ENCODE measurements at regions not wholly inside any gene's neighbourhood (a gene's known extent, or its start where the extent isn't known, plus 50 kb on each side); places are given as distances from the start of the nearest gene placed in this dataset.

GRCh38 chr13:72221276-72221962 lies 354.4 kb upstream of the DACH1 start:
- Histone ChIP-seq H3K4me3 (no peak overlapping the region), H3K27me3 (no peaks in the 10 kb centered on the region), H3K27ac (no peak overlapping the region), H3K9me3 (replicated peaks in 1 of 3) (no peaks in the 10 kb centered on the region), H3K4me1 (replicated peaks in 1 of 2) (no peaks in the 10 kb centered on the region), H3K36me3 (replicated peaks in 1 of 2) (no peaks in the 10 kb centered on the region)
- WGBS, 4 donors, result 57 to 62% (median 58%) methylated on average over 8 to 9 of the region's 9 CpGs
- intact Hi-C loops (cut with DNase I), result no loop called here
- DNase-seq, result peak in 6 of 7 donors; percentile 14 to 52 (median 38)
- TF ChIP-seq CTCF (IDR thresholded peaks at IDR 0.05) (peak; percentile 30 to 59 (median 38)), POLR2A (IDR thresholded peaks at IDR 0.05) (no peak)

- H3K4me3 ChIP-seq, result no peak overlapping the region
- TF ChIP-seq CTCF (IDR thresholded peaks at IDR 0.05) (no peak), POLR2A (IDR thresholded peaks at IDR 0.05) (no peak)
- intact Hi-C loops (cut with DNase I), result no loop called here
- no peaks in the 10 kb centered on the region for H3K27me3 ChIP-seq
- H3K4me1 ChIP-seq (replicated peaks in 1 of 2), result no peaks in the 10 kb centered on the region
- H3K36me3 ChIP-seq (replicated peaks in 1 of 2), result no peaks in the 10 kb centered on the region
- H3K27ac ChIP-seq, result no peak overlapping the region
- no peaks in the 10 kb centered on the region for H3K9me3 ChIP-seq (replicated peaks in 1 of 3)
- WGBS, 4 donors, result 65 to 71% (median 66%) methylated on average over 2 of the region's 2 CpGs
- DNase-seq, result no peak
These were observed 352.0 kb upstream of the DACH1 start for GRCh38 chr13:72218966-72219365.

- H3K4me1 ChIP-seq (replicated peaks in 1 of 2), result no peaks in the 10 kb centered on the region
- WGBS, 4 donors, result 79 to 95% (median 80%) methylated on average over 2 of the region's 2 CpGs
- H3K36me3 ChIP-seq (replicated peaks in 1 of 2), result no peaks in the 10 kb centered on the region
- H3K9me3 ChIP-seq (replicated peaks in 1 of 3), result no peaks in the 10 kb centered on the region
- no peak for DNase-seq
- no peak overlapping the region for H3K27ac ChIP-seq
- no peak overlapping the region for H3K4me3 ChIP-seq
- intact Hi-C loops (cut with DNase I), result no loop called here
- no peak for TF ChIP-seq CTCF (IDR thresholded peaks at IDR 0.05)
- no peak for TF ChIP-seq POLR2A (IDR thresholded peaks at IDR 0.05)
- H3K27me3 ChIP-seq, result no peaks in the 10 kb centered on the region
These were observed 350.1 kb upstream of the DACH1 start for GRCh38 chr13:72217142-72217541.

- Histone ChIP-seq H3K36me3 (replicated peaks in 1 of 2) (no peaks in the 10 kb centered on the region), H3K4me1 (replicated peaks in 1 of 2) (no peaks in the 10 kb centered on the region), H3K27me3 (no peaks in the 10 kb centered on the region), H3K4me3 (no peak overlapping the region), H3K9me3 (replicated peaks in 1 of 3) (no peaks in the 10 kb centered on the region), H3K27ac (no peak overlapping the region)
- intact Hi-C loops (cut with DNase I), result no loop called here
- no peak for TF ChIP-seq POLR2A (IDR thresholded peaks at IDR 0.05)
- TF ChIP-seq CTCF (IDR thresholded peaks at IDR 0.05), result no peak
- DNase-seq, result no peak
These were observed 341.2 kb upstream of the DACH1 start for GRCh38 chr13:72208112-72208645.

Data from adrenal gland (tissue), 9 donors.